Neural progenitor cell (in vitro differentiated cells): ENCODE measurements at regions not wholly inside any gene's neighbourhood (a gene's known extent, or its start where the extent isn't known, plus 50 kb on each side); places are given as distances from the start of the nearest gene placed in this dataset.

Experiments used
- CTCF ChIP-seq: fragments of 200-600 bp; sonication (generic); IDR thresholded peaks from 2 replicates; pipeline ENCODE4 v1.5.1; 2017; ENCODE audit warnings: antibody characterized with exemption, mild to moderate bottlenecking
- EZH2 ChIP-seq: fragments of 200-600 bp; sonication (generic); IDR thresholded peaks from 2 replicates; pipeline ENCODE4 v1.6.1; 2017; ENCODE audit warnings: antibody characterized with exemption, mild to moderate bottlenecking, moderate library complexity
- EZH2phosphoT487 ChIP-seq: fragments of 200-600 bp; sonication (generic); IDR thresholded peaks from 2 replicates; pipeline ENCODE4 v1.6.1; 2017; ENCODE audit warnings: antibody characterized with exemption

- TF ChIP-seq CTCF (no peak), EZH2 (no peak), EZH2phosphoT487 (no peak)
Measured at GRCh38 chr1:81388435-81388834, 412.3 kb upstream of the ADGRL2 start.
